Endodermal cell (in vitro differentiated cells): ENCODE measurements at regions not wholly inside any gene's neighbourhood (a gene's known extent, or its start where the extent isn't known, plus 50 kb on each side); places are given as distances from the start of the nearest gene placed in this dataset.

ENCODE experiments used
- DNase-seq: peaks from one replicate; pipeline ENCODE4 v3.0.0-alpha.2; 2017
- H3K27ac ChIP-seq: 2 replicates; pipeline ENCODE4 v1.5.1; 2013; ENCODE audit warnings: mild to moderate bottlenecking, low read depth, low read length, moderate library complexity
- H3K27me3 ChIP-seq: 2 replicates; pipeline ENCODE4 v1.6.1; 2013; ENCODE audit warnings: mild to moderate bottlenecking, low read length, moderate library complexity; ENCODE audit not compliant: insufficient read depth, control insufficient read depth, poor library complexity, severe bottlenecking
- H3K36me3 ChIP-seq: 2 replicates; pipeline ENCODE4 v1.7.0; 2013; ENCODE audit warnings: mild to moderate bottlenecking, low read length, moderate library complexity; ENCODE audit not compliant: control insufficient read depth, insufficient read depth
- H3K4me1 ChIP-seq: one replicate; pipeline ENCODE4 v1.7.0; 2013; ENCODE audit warnings: low read length; ENCODE audit not compliant: control insufficient read depth, insufficient read depth
- H3K4me3 ChIP-seq: 2 replicates; pipeline ENCODE4 v1.5.1; 2013; ENCODE audit warnings: mild to moderate bottlenecking, low read length, moderate library complexity
- H3K9ac ChIP-seq: 2 replicates; pipeline ENCODE4 v1.6.1; 2013; ENCODE audit warnings: mild to moderate bottlenecking, low read length, moderate library complexity; ENCODE audit not compliant: poor library complexity, severe bottlenecking; ENCODE audit errors: extremely low read depth
- H3K9me3 ChIP-seq: 2 replicates; pipeline ENCODE4 v1.6.1; 2013; ENCODE audit warnings: mild to moderate bottlenecking, low read length, moderate library complexity; ENCODE audit not compliant: control insufficient read depth
- H3K27ac Mint-ChIP-seq: 2 replicates; pipeline ENCODE4 v1.8.0; 2020; ENCODE audit warnings: mixed read lengths
- H3K27me3 Mint-ChIP-seq: 2 replicates; pipeline ENCODE4 v1.8.0; 2021; ENCODE audit warnings: mild to moderate bottlenecking, mixed read lengths; ENCODE audit not compliant: insufficient read depth
- H3K36me3 Mint-ChIP-seq: 2 replicates; pipeline ENCODE4 v1.8.0; 2020; ENCODE audit warnings: low read depth, mixed read lengths
- H3K4me1 Mint-ChIP-seq: 2 replicates; pipeline ENCODE4 v1.8.0; 2020; ENCODE audit warnings: mixed read lengths
- H3K4me3 Mint-ChIP-seq: 2 replicates; pipeline ENCODE4 v1.8.0; 2020; ENCODE audit warnings: mild to moderate bottlenecking, moderate library complexity, mixed read lengths
- H3K9me3 Mint-ChIP-seq: 2 replicates; pipeline ENCODE4 v1.8.0; 2020; ENCODE audit warnings: mild to moderate bottlenecking, mixed read lengths
- CTCF ChIP-seq: fragments of 200-600 bp; sonication (generic); conservative IDR thresholded peaks from 2 replicates; pipeline ENCODE4 v1.5.0; 2021; ENCODE audit warnings: antibody characterized with exemption, mild to moderate bottlenecking
- WGBS, 2 experiments: methylation state at CpG; one replicate each; pipeline versions ENCODE4 v1.1.5 to v1.1.7; 2013; ENCODE audit warnings: missing lambda C conversion rate in 2 of 2, mixed read lengths in 1 of 2; ENCODE audit not compliant: insufficient coverage in 1 of 2, insufficient read length in 1 of 2; 5-methylcytosine and 5-hydroxymethylcytosine counted together

- no peak overlapping the region for H3K4me3 Mint-ChIP-seq
- H3K36me3 Mint-ChIP-seq = no peaks in the 10 kb centered on the region
These were observed 179.4 kb downstream of the COPRS start for GRCh38 chr17:31679667-31680066.

GRCh38 chr17:31678431-31678830, 180.6 kb downstream of the COPRS start:
- H3K36me3 Mint-ChIP-seq = no peaks in the 10 kb centered on the region
- WGBS, 2 experiments = 75 to 100% methylated on average over 1 of the region's 1 CpG
- no peak overlapping the region for H3K27ac ChIP-seq
- no peak overlapping the region for H3K27ac Mint-ChIP-seq
- peaks cover 8% of the 10 kb centered on the region for H3K4me1 Mint-ChIP-seq
- no peak overlapping the region for H3K4me3 ChIP-seq
- no peak overlapping the region for H3K9ac ChIP-seq
- no peaks in the 10 kb centered on the region for H3K36me3 ChIP-seq
- H3K4me3 Mint-ChIP-seq = no peak overlapping the region
- peak; percentile 48 for DNase-seq
- no peaks in the 10 kb centered on the region for H3K27me3 ChIP-seq
- TF ChIP-seq CTCF = no peak
- peaks cover 7% of the 10 kb centered on the region for H3K9me3 Mint-ChIP-seq
- H3K4me1 ChIP-seq = no peaks in the 10 kb centered on the region
- peaks cover 19% of the 10 kb centered on the region for H3K27me3 Mint-ChIP-seq
- no peaks in the 10 kb centered on the region for H3K9me3 ChIP-seq

More at GRCh38 chr17:31679667-31680066, 179.4 kb downstream of the COPRS start:
- Mint-ChIP-seq H3K27ac (no peak overlapping the region), H3K9me3 (peaks cover 7% of the 10 kb centered on the region), H3K27me3 (peaks cover 12% of the 10 kb centered on the region), H3K4me1 (peaks cover 6% of the 10 kb centered on the region)
- no peak for DNase-seq
- Histone ChIP-seq H3K9ac (no peak overlapping the region), H3K36me3 (no peaks in the 10 kb centered on the region), H3K4me3 (no peak overlapping the region), H3K27ac (no peak overlapping the region), H3K4me1 (no peaks in the 10 kb centered on the region), H3K27me3 (no peaks in the 10 kb centered on the region), H3K9me3 (no peaks in the 10 kb centered on the region)
- no peak for TF ChIP-seq CTCF
- WGBS, 2 experiments = 98 to 100% methylated on average over 2 to 5 of the region's 5 CpGs

- H3K27ac Mint-ChIP-seq = no peak overlapping the region
These were observed 181.4 kb downstream of the COPRS start for GRCh38 chr17:31677681-31678080.

More at GRCh38 chr17:31677681-31678080, 181.4 kb downstream of the COPRS start:
- Histone ChIP-seq H3K9ac (no peak overlapping the region), H3K36me3 (no peaks in the 10 kb centered on the region), H3K4me3 (no peak overlapping the region), H3K4me1 (no peaks in the 10 kb centered on the region), H3K27ac (no peak overlapping the region), H3K9me3 (no peaks in the 10 kb centered on the region), H3K27me3 (no peaks in the 10 kb centered on the region)
- peak; percentile 36 for DNase-seq
- 87 to 94% methylated on average over 6 of the region's 6 CpGs for WGBS, 2 experiments
- H3K4me1 Mint-ChIP-seq = peaks cover 8% of the 10 kb centered on the region
- TF ChIP-seq CTCF = no peak
- H3K36me3 Mint-ChIP-seq = no peaks in the 10 kb centered on the region
- H3K4me3 Mint-ChIP-seq = no peak overlapping the region
- H3K9me3 Mint-ChIP-seq = peaks cover 7% of the 10 kb centered on the region
- peaks cover 17% of the 10 kb centered on the region for H3K27me3 Mint-ChIP-seq
